Mucosa of rectum (tissue), 2 donors: ENCODE measurements at regions not wholly inside any gene's neighbourhood (a gene's known extent, or its start where the extent isn't known, plus 50 kb on each side); places are given as distances from the start of the nearest gene placed in this dataset.

ENCODE experiments used
- H3K27ac ChIP-seq, 2 donors: one replicate each; pipeline ENCODE4 v1.7.0; 2013; ENCODE audit warnings: inconsistent platforms in 2 of 2, low read depth in 2 of 2, low read length in 2 of 2
- H3K27me3 ChIP-seq, 2 donors: one replicate each; pipeline ENCODE4 v1.7.0; 2013; ENCODE audit warnings: low read length in 2 of 2; ENCODE audit not compliant: control insufficient read depth in 2 of 2, insufficient read depth in 2 of 2
- H3K36me3 ChIP-seq, 2 donors: one replicate each; pipeline ENCODE4 v1.7.0; 2013; ENCODE audit warnings: low read length in 2 of 2; ENCODE audit not compliant: control insufficient read depth in 2 of 2, insufficient read depth in 2 of 2
- H3K4me1 ChIP-seq, 2 donors: one replicate each; pipeline ENCODE4 v1.7.0; 2013; ENCODE audit warnings: low read length in 2 of 2, mild to moderate bottlenecking in 1 of 2; ENCODE audit not compliant: control insufficient read depth in 2 of 2, insufficient read depth in 2 of 2
- H3K4me3 ChIP-seq, 2 donors: one replicate each; pipeline ENCODE4 v1.7.0; 2013; ENCODE audit warnings: low read length in 2 of 2
- H3K9ac ChIP-seq, 2 donors: one replicate each; pipeline ENCODE4 v1.7.0; 2013; ENCODE audit warnings: low read length in 2 of 2, low read depth in 1 of 2, mild to moderate bottlenecking in 1 of 2
- H3K9me3 ChIP-seq, 2 donors: one replicate each; pipeline ENCODE4 v1.7.0; 2013; ENCODE audit warnings: low read length in 2 of 2; ENCODE audit not compliant: control insufficient read depth in 2 of 2
- donor health status: healthy.
- donor health status: Normal muscosa, but diverticular disease.

- H3K27me3 ChIP-seq, result no peaks in the 10 kb centered on the region
- H3K9me3 ChIP-seq, result no peaks in the 10 kb centered on the region
- H3K4me1 ChIP-seq, result no peaks in the 10 kb centered on the region
- H3K36me3 ChIP-seq, result no peaks in the 10 kb centered on the region
- H3K27ac ChIP-seq, result no peak overlapping the region
- no peak overlapping the region for H3K4me3 ChIP-seq
- H3K9ac ChIP-seq, result no peak overlapping the region
Measured at GRCh38 chr1:163876546-163876945, 554.8 kb downstream of the NUF2 start.

GRCh38 chr1:163877016-163877415, 555.3 kb downstream of the NUF2 start:
- H3K9ac ChIP-seq, result no peak overlapping the region
- no peak overlapping the region for H3K27ac ChIP-seq
- H3K4me1 ChIP-seq, result no peaks in the 10 kb centered on the region
- H3K4me3 ChIP-seq, result no peak overlapping the region
- no peaks in the 10 kb centered on the region for H3K27me3 ChIP-seq
- no peaks in the 10 kb centered on the region for H3K36me3 ChIP-seq
- H3K9me3 ChIP-seq, result no peaks in the 10 kb centered on the region

- no peaks in the 10 kb centered on the region for H3K27me3 ChIP-seq
- H3K27ac ChIP-seq, result no peak overlapping the region
- no peaks in the 10 kb centered on the region for H3K9me3 ChIP-seq
- no peaks in the 10 kb centered on the region for H3K36me3 ChIP-seq
- H3K9ac ChIP-seq, result no peak overlapping the region
- no peak overlapping the region for H3K4me3 ChIP-seq
- no peaks in the 10 kb centered on the region for H3K4me1 ChIP-seq
Measured at GRCh38 chr1:163885510-163885909, 563.8 kb downstream of the NUF2 start.

- H3K9me3 ChIP-seq, result no peaks in the 10 kb centered on the region
- no peaks in the 10 kb centered on the region for H3K4me1 ChIP-seq
- H3K36me3 ChIP-seq, result no peaks in the 10 kb centered on the region
- H3K9ac ChIP-seq, result no peak overlapping the region
- H3K4me3 ChIP-seq, result no peak overlapping the region
- H3K27ac ChIP-seq, result no peak overlapping the region
- H3K27me3 ChIP-seq, result no peaks in the 10 kb centered on the region
Measured at GRCh38 chr1:163896001-163896400, 574.2 kb downstream of the NUF2 start.

- Histone ChIP-seq H3K27me3 (no peaks in the 10 kb centered on the region), H3K36me3 (no peaks in the 10 kb centered on the region), H3K4me1 (no peaks in the 10 kb centered on the region), H3K9me3 (no peaks in the 10 kb centered on the region), H3K27ac (no peak overlapping the region), H3K4me3 (no peak overlapping the region), H3K9ac (no peak overlapping the region)
Measured at GRCh38 chr1:163897412-163898155, 575.8 kb downstream of the NUF2 start.

GRCh38 chr1:163906283-163906682, 584.5 kb downstream of the NUF2 start:
- Histone ChIP-seq H3K9ac (no peak overlapping the region), H3K36me3 (no peaks in the 10 kb centered on the region), H3K27ac (no peak overlapping the region), H3K4me3 (no peak overlapping the region), H3K9me3 (no peaks in the 10 kb centered on the region), H3K27me3 (no peaks in the 10 kb centered on the region), H3K4me1 (no peaks in the 10 kb centered on the region)

GRCh38 chr1:163912170-163912884, 590.6 kb downstream of the NUF2 start:
- H3K27ac ChIP-seq, result no peak overlapping the region
- no peak overlapping the region for H3K9ac ChIP-seq
- no peaks in the 10 kb centered on the region for H3K27me3 ChIP-seq
- H3K4me1 ChIP-seq, result no peaks in the 10 kb centered on the region
- no peaks in the 10 kb centered on the region for H3K36me3 ChIP-seq
- no peak overlapping the region for H3K4me3 ChIP-seq
- H3K9me3 ChIP-seq, result no peaks in the 10 kb centered on the region

- no peaks in the 10 kb centered on the region for H3K4me1 ChIP-seq
- no peaks in the 10 kb centered on the region for H3K27me3 ChIP-seq
- no peak overlapping the region for H3K27ac ChIP-seq
- H3K36me3 ChIP-seq, result no peaks in the 10 kb centered on the region
- no peak overlapping the region for H3K9ac ChIP-seq
- no peaks in the 10 kb centered on the region for H3K9me3 ChIP-seq
- no peak overlapping the region for H3K4me3 ChIP-seq
Measured at GRCh38 chr1:163914785-163915413, 593.1 kb downstream of the NUF2 start.

GRCh38 chr1:163922743-163923201, 601.0 kb downstream of the NUF2 start:
- Histone ChIP-seq H3K4me1 (no peaks in the 10 kb centered on the region), H3K27ac (no peak overlapping the region), H3K27me3 (no peaks in the 10 kb centered on the region), H3K4me3 (peak overlapping the region in 1 of 2 donors; percentile 35), H3K9ac (no peak overlapping the region), H3K36me3 (no peaks in the 10 kb centered on the region), H3K9me3 (no peaks in the 10 kb centered on the region)

GRCh38 chr1:163924041-163924440, 602.3 kb downstream of the NUF2 start:
- Histone ChIP-seq H3K9me3 (no peaks in the 10 kb centered on the region), H3K9ac (no peak overlapping the region), H3K36me3 (no peaks in the 10 kb centered on the region), H3K4me3 (no peak overlapping the region), H3K27ac (no peak overlapping the region), H3K27me3 (no peaks in the 10 kb centered on the region), H3K4me1 (no peaks in the 10 kb centered on the region)
